Adipocyte (in vitro differentiated cells): ENCODE measurements at regions not wholly inside any gene's neighbourhood (a gene's known extent, or its start where the extent isn't known, plus 50 kb on each side); places are given as distances from the start of the nearest gene placed in this dataset.
A peak's percentile ranks its signal among the peaks of the same experiment; 100 is the strongest.

Experiments used
- DNase-seq: peaks from one replicate; pipeline ENCODE4 v3.0.0-alpha.2; 2015; ENCODE audit warnings: low read depth
- H3K27me3 ChIP-seq: replicated peaks from 2 replicates; pipeline ENCODE4 v1.7.0; 2013; ENCODE audit warnings: mild to moderate bottlenecking, low read length, moderate library complexity; ENCODE audit not compliant: control insufficient read depth, insufficient read depth
- H3K36me3 ChIP-seq: 2 replicates; pipeline ENCODE4 v1.7.0; 2013; ENCODE audit warnings: low read length, mild to moderate bottlenecking, moderate library complexity; ENCODE audit not compliant: control insufficient read depth, insufficient read depth, severe bottlenecking
- H3K4me1 ChIP-seq: 2 replicates; pipeline ENCODE4 v1.7.0; 2013; ENCODE audit warnings: mild to moderate bottlenecking, low read length, moderate library complexity; ENCODE audit not compliant: control insufficient read depth, insufficient read depth
- H3K4me3 ChIP-seq: 2 replicates; pipeline ENCODE4 v1.7.0; 2013; ENCODE audit warnings: mild to moderate bottlenecking, low read length, moderate library complexity
- H3K9ac ChIP-seq: 2 replicates; pipeline ENCODE4 v1.7.0; 2013; ENCODE audit warnings: mild to moderate bottlenecking, low read length, moderate library complexity
- H3K9me3 ChIP-seq: 2 replicates; pipeline ENCODE4 v1.7.0; 2013; ENCODE audit warnings: mild to moderate bottlenecking, low read length, moderate library complexity; ENCODE audit not compliant: control insufficient read depth

DNA sequence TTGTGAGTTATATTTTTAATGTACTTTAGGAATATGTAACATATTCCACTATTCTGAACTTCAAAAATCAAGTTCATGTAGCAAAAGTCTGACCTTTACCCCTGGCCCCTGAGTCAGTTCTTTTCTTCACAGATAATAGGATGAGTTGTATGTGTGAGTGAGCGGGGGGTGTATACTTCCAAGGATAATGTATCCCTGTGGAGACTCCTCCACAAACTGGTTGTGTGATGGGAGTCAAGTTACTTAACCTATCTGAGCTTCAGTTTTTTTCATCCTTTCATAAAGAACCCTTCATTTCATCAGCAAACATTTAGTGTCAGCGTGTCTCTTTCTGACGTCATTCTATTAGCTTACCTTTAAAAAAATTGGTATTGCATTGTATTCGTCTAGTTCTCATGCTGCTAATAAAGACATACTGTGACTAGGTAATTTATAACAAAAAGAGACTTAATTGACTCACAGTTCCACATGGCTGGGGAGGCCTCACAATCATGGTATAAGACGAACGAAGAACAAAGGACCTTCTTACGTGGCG, 288.1 kb upstream of the GPC6 start:
- no peaks in the 10 kb centered on the region for H3K27me3 ChIP-seq
- no peak overlapping the region for H3K4me3 ChIP-seq
- no peaks in the 10 kb centered on the region for H3K4me1 ChIP-seq
- H3K9ac ChIP-seq, result no peak overlapping the region
- DNase-seq, result no peak
- H3K9me3 ChIP-seq, result no peaks in the 10 kb centered on the region
- no peaks in the 10 kb centered on the region for H3K36me3 ChIP-seq

DNA sequence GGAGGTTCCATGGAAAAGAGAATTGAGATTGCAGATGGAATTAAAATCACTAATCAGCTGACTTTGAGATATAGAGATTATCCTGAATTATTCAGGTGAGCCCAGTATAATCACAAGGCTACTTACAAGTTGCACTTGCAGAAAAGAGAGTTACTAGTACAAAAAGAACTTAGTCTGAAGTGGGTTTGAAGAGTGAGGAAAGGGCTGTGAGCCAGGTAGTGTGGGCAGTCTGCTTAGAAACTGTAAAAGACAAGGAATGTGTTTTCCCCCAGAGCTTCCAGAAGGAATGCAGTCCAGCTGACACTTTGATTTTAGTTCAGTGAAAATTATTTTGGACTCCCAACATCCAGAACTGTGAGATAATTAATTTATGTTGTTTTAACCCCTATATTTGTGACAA, 285.4 kb upstream of the GPC6 start:
- Histone ChIP-seq H3K9ac (no peak overlapping the region), H3K9me3 (no peaks in the 10 kb centered on the region), H3K4me1 (no peaks in the 10 kb centered on the region), H3K27me3 (no peaks in the 10 kb centered on the region), H3K4me3 (no peak overlapping the region), H3K36me3 (no peaks in the 10 kb centered on the region)
- no peak for DNase-seq

DNA sequence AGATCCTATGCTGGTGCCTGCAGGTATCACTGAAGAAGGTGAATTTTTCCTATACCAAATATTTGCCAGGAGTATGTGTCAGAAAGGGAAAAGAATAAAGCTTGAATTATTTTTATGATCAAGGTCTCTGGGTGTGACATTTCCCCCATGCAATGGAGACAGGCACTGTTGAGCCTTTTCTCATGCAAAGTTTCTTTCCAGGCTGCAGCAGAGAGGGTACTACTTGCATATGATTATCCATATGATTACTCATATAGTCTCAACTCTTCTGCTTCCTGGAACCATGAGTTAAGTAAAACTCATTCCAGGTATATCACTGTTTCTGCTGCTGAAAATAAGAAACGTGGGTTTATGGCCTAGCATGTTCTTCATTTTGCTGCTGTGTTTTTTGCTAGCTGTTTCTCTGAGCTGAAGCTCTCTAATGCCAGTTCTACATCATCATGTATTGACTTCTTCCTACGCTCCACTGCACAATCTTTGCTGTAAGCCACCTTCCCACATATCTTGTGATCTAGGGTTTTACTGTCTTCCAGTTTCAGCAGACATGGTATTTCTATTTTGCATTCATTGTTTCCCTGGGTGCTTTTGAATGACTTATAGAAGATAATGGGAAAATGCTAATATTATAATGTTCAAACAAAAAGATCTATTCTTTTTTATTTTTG, 278.7 kb upstream of the GPC6 start:
- Histone ChIP-seq H3K36me3 (no peaks in the 10 kb centered on the region), H3K27me3 (no peaks in the 10 kb centered on the region), H3K9me3 (no peaks in the 10 kb centered on the region), H3K4me1 (no peaks in the 10 kb centered on the region), H3K4me3 (no peak overlapping the region), H3K9ac (no peak overlapping the region)
- DNase-seq, result no peak

DNA sequence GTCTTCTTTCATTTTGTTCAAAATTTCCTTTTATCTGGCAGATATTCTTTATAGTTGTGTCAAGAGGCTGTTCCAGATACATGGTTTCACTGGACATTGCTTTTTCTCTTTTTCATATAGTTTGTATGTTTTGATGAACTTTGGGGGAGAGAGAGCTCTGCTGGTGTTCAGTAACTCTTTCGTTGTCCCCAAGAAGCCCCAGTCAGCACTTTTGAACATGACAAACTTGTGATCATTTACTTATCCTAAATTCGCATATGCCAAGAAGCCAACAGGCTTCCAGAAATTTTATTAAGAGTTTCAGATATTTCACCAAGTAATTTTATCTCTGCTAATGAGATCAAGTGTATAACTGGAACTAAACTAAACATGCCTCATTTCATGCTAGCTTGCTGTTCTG, 275.8 kb upstream of the GPC6 start:
- Histone ChIP-seq H3K36me3 (no peaks in the 10 kb centered on the region), H3K4me1 (no peaks in the 10 kb centered on the region), H3K9me3 (no peaks in the 10 kb centered on the region), H3K27me3 (no peaks in the 10 kb centered on the region), H3K9ac (no peak overlapping the region), H3K4me3 (no peak overlapping the region)
- no peak for DNase-seq

DNA sequence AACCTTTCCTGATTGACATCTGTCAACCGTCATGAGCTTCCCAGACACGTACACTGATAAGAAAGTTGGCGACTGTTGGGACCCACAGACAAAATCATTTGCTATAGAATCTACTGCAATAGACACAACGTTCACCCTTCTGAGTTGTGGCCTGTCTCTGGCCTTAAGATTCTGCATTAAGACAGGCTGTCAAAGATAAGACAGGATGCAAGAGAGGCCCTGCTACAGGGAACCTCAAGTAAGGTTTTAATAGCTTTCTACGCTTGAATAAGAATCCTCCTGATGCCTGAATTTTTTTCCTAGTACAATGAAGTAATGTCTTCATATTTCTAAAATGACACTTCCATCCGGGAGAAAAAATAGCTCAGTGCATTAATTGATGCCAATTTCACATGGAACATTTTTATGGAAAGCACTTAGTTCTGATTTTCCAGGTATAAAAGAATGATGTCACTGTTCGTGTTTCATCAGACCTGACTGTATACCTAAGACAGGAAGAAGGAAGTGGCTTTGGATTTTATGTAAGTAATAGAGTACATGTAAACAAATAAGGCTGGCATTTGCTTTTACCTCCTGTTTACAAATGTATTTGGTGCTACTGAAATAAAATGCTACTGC, 275.2 kb upstream of the GPC6 start:
- no peak overlapping the region for H3K9ac ChIP-seq
- no peaks in the 10 kb centered on the region for H3K36me3 ChIP-seq
- no peaks in the 10 kb centered on the region for H3K27me3 ChIP-seq
- no peaks in the 10 kb centered on the region for H3K9me3 ChIP-seq
- DNase-seq, result no peak
- H3K4me3 ChIP-seq, result no peak overlapping the region
- H3K4me1 ChIP-seq, result no peaks in the 10 kb centered on the region

DNA sequence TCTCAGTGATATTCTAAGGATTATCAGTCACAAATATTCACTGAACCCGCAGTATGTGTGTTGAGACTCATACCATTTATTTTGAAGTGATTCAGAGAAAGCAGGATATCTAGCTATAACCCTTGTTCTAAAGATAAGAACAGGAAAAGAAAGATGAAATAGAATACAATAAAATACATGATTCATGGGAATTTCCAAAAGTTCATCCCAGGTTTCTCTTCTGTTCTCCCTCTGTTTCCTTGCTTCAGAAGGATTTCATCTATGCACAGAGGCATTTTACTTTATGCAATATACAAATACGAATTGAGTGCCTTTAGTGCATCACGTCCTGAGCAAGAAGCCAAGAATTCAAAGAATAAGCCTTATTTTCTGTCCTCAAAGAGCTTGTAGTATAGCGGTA, 274.4 kb upstream of the GPC6 start:
- DNase-seq, result peak; percentile 1
- no peaks in the 10 kb centered on the region for H3K9me3 ChIP-seq
- H3K27me3 ChIP-seq, result no peaks in the 10 kb centered on the region
- no peak overlapping the region for H3K4me3 ChIP-seq
- H3K4me1 ChIP-seq, result no peaks in the 10 kb centered on the region
- H3K36me3 ChIP-seq, result no peaks in the 10 kb centered on the region
- no peak overlapping the region for H3K9ac ChIP-seq

DNA sequence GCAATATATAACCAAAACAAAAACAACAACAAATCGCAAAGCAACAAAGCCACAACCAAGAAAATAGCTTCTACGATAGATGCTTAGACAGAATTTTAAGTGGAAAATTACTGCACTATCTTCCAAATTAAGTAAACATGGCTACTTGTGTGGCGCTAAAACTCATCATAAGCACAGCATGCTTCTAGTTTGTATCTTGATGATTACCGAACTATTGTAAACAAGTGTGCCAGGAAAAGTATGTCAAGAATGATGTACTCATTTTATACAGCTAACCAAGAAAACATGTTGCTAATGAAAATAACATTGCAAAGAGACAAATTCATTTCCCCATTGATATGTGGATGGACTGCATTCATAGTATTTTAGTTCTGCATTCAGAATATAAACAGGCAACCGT, 271.9 kb upstream of the GPC6 start:
- Histone ChIP-seq H3K4me3 (no peak overlapping the region), H3K27me3 (no peaks in the 10 kb centered on the region), H3K36me3 (no peaks in the 10 kb centered on the region), H3K9ac (no peak overlapping the region), H3K9me3 (no peaks in the 10 kb centered on the region), H3K4me1 (no peaks in the 10 kb centered on the region)
- DNase-seq, result peak; percentile 24

DNA sequence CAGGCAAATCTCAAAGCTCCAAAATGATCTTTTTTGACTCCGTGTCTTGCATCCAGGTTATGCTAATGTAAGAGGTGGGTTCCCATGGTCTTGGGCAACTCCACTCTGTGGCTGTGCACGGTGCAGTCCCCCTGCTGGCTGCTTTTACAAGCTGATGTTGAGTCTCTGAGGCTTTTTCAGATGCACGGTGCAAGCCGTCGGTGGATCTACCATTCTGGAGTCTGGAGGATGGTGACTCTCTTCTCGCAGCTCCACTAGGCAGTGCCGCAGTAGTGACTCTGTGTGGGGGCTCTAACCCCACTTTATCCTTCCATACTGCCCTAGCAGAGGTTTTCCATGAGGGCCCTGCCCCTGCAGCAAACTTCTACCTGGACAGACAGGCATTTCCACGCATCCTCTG, 266.8 kb upstream of the GPC6 start:
- H3K9me3 ChIP-seq, result peaks cover 4% of the 10 kb centered on the region
- H3K4me3 ChIP-seq, result no peak overlapping the region
- no peak overlapping the region for H3K9ac ChIP-seq
- no peaks in the 10 kb centered on the region for H3K36me3 ChIP-seq
- DNase-seq, result no peak
- H3K4me1 ChIP-seq, result no peaks in the 10 kb centered on the region
- no peaks in the 10 kb centered on the region for H3K27me3 ChIP-seq

DNA sequence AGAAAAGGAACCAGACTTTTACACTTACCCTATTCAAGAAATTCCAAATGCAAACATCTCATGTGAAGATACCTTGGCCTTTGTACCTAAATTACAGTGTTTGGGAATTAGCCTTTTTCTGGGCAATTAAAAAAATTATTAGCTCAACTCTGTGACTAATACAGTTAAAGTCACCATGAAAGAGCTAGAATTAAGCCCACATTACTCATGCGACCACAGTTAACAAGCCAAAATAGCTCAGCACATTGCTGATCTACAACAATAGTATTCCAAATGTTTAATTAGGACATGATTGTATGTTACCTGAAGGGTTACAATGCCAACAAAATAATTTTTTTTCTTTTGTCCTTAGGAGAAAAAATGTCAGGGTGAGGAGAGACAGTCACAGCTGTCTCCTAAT, 263.6 kb upstream of the GPC6 start:
- Histone ChIP-seq H3K4me3 (no peak overlapping the region), H3K36me3 (no peaks in the 10 kb centered on the region), H3K9me3 (peaks cover 4% of the 10 kb centered on the region), H3K9ac (no peak overlapping the region), H3K27me3 (no peaks in the 10 kb centered on the region), H3K4me1 (no peaks in the 10 kb centered on the region)
- DNase-seq, result no peak

DNA sequence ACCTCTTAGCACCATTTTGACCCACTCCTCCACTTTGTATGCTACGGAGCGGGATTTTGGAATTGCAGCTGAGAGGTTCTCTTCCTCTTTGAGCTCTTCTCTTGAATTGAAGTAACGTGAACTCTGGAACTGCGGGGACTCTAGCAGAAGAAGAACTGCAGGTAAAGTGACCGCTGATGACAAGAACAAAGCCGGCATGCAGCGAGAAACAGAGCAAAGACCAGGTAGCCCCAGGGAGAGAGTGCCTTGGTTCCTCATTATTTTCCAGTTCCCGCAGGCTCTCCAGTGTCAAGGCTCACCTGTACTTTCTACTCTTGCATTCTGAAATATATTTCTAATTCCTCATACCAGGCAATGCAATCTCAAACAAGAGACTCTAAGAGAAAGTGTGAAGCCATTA, 260.3 kb upstream of the GPC6 start:
- Histone ChIP-seq H3K4me1 (no peaks in the 10 kb centered on the region), H3K27me3 (no peaks in the 10 kb centered on the region), H3K4me3 (no peak overlapping the region), H3K9me3 (no peaks in the 10 kb centered on the region), H3K9ac (no peak overlapping the region), H3K36me3 (no peaks in the 10 kb centered on the region)
- DNase-seq, result no peak

DNA sequence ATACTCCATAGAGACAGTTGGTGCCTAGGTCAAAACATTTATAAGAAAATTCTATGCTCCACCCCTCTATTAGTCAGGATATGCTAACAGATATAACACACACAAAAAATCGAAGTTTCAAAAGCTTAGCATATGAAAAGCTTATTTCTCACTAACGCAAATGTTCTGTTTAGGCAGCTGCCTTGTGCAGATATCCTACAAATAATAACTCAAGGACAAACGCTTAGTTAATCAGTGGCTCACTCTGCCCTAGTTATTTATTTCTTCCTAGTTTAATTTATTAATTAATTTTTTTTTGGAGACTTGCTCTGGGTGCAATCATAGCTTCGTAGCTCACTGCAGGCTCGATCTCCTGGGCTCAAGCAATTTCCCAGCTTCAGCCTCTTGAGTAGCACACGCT, 259.7 kb upstream of the GPC6 start:
- H3K4me3 ChIP-seq, result no peak overlapping the region
- H3K36me3 ChIP-seq, result no peaks in the 10 kb centered on the region
- H3K9ac ChIP-seq, result no peak overlapping the region
- no peaks in the 10 kb centered on the region for H3K4me1 ChIP-seq
- H3K9me3 ChIP-seq, result no peaks in the 10 kb centered on the region
- H3K27me3 ChIP-seq, result no peaks in the 10 kb centered on the region
- DNase-seq, result no peak

DNA sequence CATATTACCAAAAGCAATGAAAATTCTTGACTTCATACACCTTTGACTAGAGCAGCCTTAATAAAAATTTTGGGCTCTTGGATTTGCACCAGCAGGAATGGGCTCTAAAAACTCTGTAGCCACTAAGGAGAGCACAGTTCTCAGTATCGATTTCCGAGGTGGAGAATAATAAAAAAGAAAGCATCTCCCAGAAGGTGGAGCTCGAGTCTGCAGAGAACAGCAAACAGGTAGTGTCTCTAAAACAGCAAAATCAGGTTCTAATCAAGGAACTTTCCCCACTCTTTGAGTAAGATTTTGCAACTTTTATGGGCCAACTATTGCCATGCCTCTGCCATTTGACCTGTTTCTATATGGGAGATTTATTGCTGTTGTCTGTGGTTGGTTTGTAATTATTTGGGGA, 258.7 kb upstream of the GPC6 start:
- H3K9ac ChIP-seq, result no peak overlapping the region
- no peak overlapping the region for H3K4me3 ChIP-seq
- no peaks in the 10 kb centered on the region for H3K36me3 ChIP-seq
- DNase-seq, result peak; percentile 45
- no peaks in the 10 kb centered on the region for H3K9me3 ChIP-seq
- H3K4me1 ChIP-seq, result no peaks in the 10 kb centered on the region
- no peaks in the 10 kb centered on the region for H3K27me3 ChIP-seq
